Spleen (tissue), 7 donors: ENCODE measurements at regions not wholly inside any gene's neighbourhood (a gene's known extent, or its start where the extent isn't known, plus 50 kb on each side); places are given as distances from the start of the nearest gene placed in this dataset.

Experiments
- POLR2A ChIP-seq, 3 donors: fragments of 450-650 bp; IDR thresholded peaks; one replicate each; pipeline ENCODE4 v1.5.1; 2017; ENCODE audit warnings: antibody characterized with exemption in 3 of 3, mild to moderate bottlenecking in 1 of 3
- POLR2AphosphoS5 ChIP-seq, 3 donors: sonication (generic); formaldehyde crosslinking; IDR thresholded peaks; one replicate each; pipeline ENCODE4 v1.5.1; 2017; ENCODE audit warnings: antibody characterized with exemption in 3 of 3
- TF ChIP-seq, protein P1 (sequence below), 11 experiments: fragments of 200-600 bp in 7 of 11; fragments of 450-650 bp in 4 of 11; sonication (generic) in 4 of 11; IDR thresholded peaks in 8 of 11; conservative IDR thresholded peaks in 3 of 11; 1 replicate in 7 of 11; 2 replicates in 4 of 11; pipeline versions ENCODE4 v1.4.0 to v1.8.0; 2016 to 2021; ENCODE audit warnings: antibody characterized with exemption in 11 of 11, inconsistent platforms in 4 of 11, mild to moderate bottlenecking in 1 of 11
- donor health status: DM: no; HTN: no; CAD: no; lungs with moderate emphysema.
- donor health status: DM: no; HTN: no; CAD: no.
- donor health status: DM: no; HTN: no; CAD: no.

DNA sequence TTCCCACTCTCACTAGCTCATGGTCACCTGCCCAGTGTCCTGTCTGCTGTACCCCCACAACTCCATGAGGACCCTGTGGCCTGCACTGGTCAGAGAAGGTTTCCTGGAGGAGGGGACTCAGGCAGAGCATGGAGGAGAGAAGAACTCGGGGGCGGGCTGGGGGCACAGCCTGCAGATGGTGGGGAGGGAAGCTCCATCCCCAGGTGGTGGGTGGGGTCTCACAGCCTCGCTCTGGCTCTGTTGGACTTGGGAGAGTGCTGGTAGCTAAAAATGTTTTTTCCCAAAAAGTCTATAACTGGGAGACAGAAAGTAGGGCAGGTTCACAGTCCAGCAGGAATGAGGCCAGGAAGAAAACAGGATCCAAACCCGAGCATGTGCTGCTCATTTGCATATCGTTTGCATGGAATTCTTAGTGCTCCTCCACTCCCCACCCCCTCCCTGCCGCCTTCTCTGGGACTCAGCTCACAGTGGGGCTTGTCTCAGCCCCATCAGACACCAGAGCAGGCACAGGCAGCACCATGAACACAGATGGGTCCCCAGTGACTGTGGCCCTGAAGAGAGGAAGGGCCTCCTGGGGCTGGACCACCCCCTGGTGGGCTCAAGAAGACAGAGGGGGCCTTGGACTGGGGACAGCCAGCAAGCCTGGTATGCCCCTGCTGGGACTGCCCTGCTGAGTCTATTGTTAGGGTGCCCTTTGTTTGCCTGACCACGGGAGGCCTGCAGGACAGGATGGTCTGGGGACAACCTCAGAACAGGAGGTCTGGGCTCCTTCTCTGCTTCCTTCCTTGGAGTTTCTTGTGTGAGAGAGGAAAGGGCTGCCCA lies 67.0 kb upstream of the SFSWAP start:
- TF ChIP-seq, protein P1, sequence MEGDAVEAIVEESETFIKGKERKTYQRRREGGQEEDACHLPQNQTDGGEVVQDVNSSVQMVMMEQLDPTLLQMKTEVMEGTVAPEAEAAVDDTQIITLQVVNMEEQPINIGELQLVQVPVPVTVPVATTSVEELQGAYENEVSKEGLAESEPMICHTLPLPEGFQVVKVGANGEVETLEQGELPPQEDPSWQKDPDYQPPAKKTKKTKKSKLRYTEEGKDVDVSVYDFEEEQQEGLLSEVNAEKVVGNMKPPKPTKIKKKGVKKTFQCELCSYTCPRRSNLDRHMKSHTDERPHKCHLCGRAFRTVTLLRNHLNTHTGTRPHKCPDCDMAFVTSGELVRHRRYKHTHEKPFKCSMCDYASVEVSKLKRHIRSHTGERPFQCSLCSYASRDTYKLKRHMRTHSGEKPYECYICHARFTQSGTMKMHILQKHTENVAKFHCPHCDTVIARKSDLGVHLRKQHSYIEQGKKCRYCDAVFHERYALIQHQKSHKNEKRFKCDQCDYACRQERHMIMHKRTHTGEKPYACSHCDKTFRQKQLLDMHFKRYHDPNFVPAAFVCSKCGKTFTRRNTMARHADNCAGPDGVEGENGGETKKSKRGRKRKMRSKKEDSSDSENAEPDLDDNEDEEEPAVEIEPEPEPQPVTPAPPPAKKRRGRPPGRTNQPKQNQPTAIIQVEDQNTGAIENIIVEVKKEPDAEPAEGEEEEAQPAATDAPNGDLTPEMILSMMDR (IDR thresholded peaks at IDR 0.05 in 8 of 11, conservative IDR thresholded peaks at IDR 0.05 in 3 of 11), result no peak
- TF ChIP-seq POLR2AphosphoS5 (IDR thresholded peaks at IDR 0.05), result no peak
- no peak for TF ChIP-seq POLR2A (IDR thresholded peaks at IDR 0.05)
